HL-60 (cell line): ENCODE measurements at regions not wholly inside any gene's neighbourhood (a gene's known extent, or its start where the extent isn't known, plus 50 kb on each side); places are given as distances from the start of the nearest gene placed in this dataset.

ENCODE experiments used
- GABPA ChIP-seq: IDR thresholded peaks from 2 replicates; pipeline ENCODE4 v1.6.1; 2012; ENCODE audit warnings: low read depth
- POLR2AphosphoS5 ChIP-seq: IDR thresholded peaks from 2 replicates; pipeline ENCODE4 v1.6.1; 2012; ENCODE audit warnings: low read depth
- SPI1 ChIP-seq: IDR thresholded peaks from 2 replicates; pipeline ENCODE4 v1.6.1; 2012; ENCODE audit warnings: low read depth, mild to moderate bottlenecking, borderline replicate concordance
- TF ChIP-seq, protein P1 (sequence below): IDR thresholded peaks from one replicate; pipeline ENCODE4 v1.5.1; 2011; ENCODE audit warnings: low read length, control low read depth, inconsistent platforms; ENCODE audit not compliant: insufficient read depth
- TF ChIP-seq, protein P2 (sequence below): IDR thresholded peaks from 2 replicates; pipeline ENCODE4 v1.6.1; 2012; ENCODE audit warnings: low read depth; ENCODE audit not compliant: insufficient replicate concordance

GRCh38 chr13:50509167-50509566, 334.3 kb downstream of the DLEU7 start:
- TF ChIP-seq, protein P1, sequence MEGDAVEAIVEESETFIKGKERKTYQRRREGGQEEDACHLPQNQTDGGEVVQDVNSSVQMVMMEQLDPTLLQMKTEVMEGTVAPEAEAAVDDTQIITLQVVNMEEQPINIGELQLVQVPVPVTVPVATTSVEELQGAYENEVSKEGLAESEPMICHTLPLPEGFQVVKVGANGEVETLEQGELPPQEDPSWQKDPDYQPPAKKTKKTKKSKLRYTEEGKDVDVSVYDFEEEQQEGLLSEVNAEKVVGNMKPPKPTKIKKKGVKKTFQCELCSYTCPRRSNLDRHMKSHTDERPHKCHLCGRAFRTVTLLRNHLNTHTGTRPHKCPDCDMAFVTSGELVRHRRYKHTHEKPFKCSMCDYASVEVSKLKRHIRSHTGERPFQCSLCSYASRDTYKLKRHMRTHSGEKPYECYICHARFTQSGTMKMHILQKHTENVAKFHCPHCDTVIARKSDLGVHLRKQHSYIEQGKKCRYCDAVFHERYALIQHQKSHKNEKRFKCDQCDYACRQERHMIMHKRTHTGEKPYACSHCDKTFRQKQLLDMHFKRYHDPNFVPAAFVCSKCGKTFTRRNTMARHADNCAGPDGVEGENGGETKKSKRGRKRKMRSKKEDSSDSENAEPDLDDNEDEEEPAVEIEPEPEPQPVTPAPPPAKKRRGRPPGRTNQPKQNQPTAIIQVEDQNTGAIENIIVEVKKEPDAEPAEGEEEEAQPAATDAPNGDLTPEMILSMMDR, result no peak
- TF ChIP-seq SPI1 (no peak), GABPA (no peak), POLR2AphosphoS5 (no peak)
- TF ChIP-seq, protein P2, sequence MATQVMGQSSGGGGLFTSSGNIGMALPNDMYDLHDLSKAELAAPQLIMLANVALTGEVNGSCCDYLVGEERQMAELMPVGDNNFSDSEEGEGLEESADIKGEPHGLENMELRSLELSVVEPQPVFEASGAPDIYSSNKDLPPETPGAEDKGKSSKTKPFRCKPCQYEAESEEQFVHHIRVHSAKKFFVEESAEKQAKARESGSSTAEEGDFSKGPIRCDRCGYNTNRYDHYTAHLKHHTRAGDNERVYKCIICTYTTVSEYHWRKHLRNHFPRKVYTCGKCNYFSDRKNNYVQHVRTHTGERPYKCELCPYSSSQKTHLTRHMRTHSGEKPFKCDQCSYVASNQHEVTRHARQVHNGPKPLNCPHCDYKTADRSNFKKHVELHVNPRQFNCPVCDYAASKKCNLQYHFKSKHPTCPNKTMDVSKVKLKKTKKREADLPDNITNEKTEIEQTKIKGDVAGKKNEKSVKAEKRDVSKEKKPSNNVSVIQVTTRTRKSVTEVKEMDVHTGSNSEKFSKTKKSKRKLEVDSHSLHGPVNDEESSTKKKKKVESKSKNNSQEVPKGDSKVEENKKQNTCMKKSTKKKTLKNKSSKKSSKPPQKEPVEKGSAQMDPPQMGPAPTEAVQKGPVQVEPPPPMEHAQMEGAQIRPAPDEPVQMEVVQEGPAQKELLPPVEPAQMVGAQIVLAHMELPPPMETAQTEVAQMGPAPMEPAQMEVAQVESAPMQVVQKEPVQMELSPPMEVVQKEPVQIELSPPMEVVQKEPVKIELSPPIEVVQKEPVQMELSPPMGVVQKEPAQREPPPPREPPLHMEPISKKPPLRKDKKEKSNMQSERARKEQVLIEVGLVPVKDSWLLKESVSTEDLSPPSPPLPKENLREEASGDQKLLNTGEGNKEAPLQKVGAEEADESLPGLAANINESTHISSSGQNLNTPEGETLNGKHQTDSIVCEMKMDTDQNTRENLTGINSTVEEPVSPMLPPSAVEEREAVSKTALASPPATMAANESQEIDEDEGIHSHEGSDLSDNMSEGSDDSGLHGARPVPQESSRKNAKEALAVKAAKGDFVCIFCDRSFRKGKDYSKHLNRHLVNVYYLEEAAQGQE, result no peak
